Central memory CD4-positive, alpha-beta T cell (primary cell): ENCODE measurements at regions not wholly inside any gene's neighbourhood (a gene's known extent, or its start where the extent isn't known, plus 50 kb on each side); places are given as distances from the start of the nearest gene placed in this dataset.

Experiments
- DNase-seq: peaks from one replicate; pipeline ENCODE4 v3.0.0; 2022

- DNase-seq, result no peak
These were observed 186.6 kb upstream of the BCL6 start for GRCh38 chr3:187931770-187932278.

DNA sequence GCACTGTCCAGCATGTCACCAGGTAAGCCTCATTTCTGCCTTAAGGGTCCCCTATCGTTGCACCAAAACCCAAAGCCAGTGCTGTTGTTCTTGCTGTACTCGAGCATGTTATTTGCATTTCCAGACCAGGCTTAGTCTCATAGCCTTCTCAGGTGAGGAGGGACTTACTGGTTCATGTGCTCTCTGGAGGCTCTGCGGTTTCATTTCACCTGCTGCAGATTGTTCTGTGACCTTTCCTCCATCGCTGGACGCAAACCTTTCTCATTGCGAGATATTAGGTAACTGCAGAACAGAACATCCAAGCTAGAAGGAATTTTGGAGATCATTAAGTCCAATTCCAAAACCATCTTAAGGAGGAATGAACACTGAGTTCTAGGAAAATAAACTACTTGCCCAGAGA, 187.3 kb upstream of the BCL6 start:
- DNase-seq, result no peak

- no peak for DNase-seq
These were observed 190.4 kb upstream of the BCL6 start for GRCh38 chr3:187935623-187936156.

GRCh38 chr3:187936676-187937075, 191.4 kb upstream of the BCL6 start:
- DNase-seq, result no peak

GRCh38 chr3:187939891-187940290, 194.6 kb upstream of the BCL6 start:
- DNase-seq, result no peak

GRCh38 chr3:187941135-187941847, 196.0 kb upstream of the BCL6 start:
- DNase-seq, result no peak

DNA sequence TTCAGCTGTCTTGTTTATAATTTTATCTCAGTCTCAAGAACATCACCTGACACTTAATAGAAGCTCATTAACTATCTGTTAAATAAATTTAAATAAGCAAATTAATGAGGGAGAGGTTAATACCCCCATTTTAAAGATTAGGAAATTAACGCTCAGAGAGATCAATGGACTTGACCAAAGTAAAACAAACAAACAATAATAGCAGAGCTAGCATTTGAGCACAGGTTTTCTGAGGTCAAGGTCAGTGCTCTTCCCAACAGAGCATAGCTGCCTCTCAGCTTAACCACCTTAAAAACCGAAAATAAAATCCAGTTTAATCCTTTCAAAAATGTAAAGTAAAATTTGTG, 196.6 kb upstream of the BCL6 start:
- no peak for DNase-seq

GRCh38 chr3:187942658-187943241, 197.5 kb upstream of the BCL6 start:
- no peak for DNase-seq

DNA sequence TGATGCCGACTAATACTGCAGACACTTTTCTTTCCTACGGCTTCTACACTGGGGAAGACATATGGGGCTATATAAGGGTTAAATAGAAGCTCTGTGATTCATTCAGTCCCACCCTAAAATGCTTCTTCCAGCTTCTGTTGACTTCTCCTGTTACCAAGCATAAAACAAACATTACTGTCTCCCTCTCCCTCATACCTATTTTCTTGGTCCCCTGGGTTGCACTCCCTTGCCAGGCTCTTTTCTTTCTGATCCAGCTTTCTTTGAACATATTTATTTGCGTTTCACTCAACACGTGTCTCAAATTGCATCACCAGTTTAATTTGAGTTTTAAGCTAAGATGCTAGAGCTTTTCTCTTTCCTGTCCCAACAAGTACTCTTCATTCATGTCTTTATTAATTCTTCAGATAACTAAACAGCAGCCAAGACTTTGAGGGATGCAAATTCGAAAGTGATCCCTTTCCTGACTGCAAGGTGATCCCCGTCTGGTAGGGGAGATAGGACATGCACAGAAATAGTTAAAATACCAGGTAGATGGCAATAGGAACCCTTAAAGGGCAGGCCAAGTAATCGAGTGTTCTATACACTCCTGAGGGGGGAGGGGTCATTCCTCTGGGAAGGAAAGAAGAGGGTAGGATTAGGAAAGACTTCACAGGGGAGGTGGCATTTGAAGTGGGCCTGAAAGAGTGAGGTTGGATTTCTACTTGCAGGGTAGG, 198.6 kb upstream of the BCL6 start:
- DNase-seq, result no peak

GRCh38 chr3:187944390-187945179, 199.3 kb upstream of the BCL6 start:
- DNase-seq, result no peak

- DNase-seq, result no peak
These were observed 200.1 kb upstream of the BCL6 start for GRCh38 chr3:187945374-187945773.

GRCh38 chr3:187946163-187946691, 201.0 kb upstream of the BCL6 start:
- DNase-seq, result no peak

- DNase-seq, result no peak
These were observed 201.7 kb upstream of the BCL6 start for GRCh38 chr3:187946981-187947380.

GRCh38 chr3:187947927-187948682, 202.8 kb upstream of the BCL6 start:
- no peak for DNase-seq

DNA sequence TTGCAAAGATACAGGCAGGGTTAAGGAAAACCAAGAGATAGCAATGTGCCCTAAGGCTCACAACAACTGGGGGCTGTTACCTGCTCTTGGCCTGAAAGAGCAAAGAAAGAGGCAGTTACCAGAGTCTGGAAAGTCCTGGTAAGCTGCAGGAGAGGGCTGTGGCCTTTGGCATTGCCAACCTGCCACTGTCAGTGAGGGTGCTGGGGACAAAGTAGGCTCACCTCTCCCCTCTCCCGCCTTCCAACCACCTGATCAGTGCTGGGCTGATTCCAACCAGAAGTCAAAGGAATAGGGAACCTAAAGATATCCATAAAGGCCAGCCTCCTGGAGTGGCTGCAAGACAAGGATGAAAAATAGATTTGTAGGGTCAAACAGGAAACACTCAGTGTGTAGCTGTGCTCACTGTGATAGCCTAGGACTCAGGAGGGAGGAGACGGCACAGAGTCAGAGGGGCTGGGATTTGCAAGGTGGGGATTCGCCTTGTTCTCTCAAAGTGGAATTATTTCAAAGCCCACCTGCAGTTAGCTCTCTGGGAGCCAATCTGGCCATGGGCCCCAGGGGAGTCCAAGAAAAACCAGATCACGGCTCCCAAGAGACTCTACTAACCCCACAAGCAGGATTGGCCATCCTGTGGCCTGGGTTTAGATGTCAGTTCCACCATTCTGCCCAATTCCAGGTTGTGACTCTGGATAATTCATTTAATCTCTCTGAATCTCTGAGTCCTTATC, 204.0 kb upstream of the BCL6 start:
- no peak for DNase-seq

- no peak for DNase-seq
These were observed 203.3 kb upstream of the LPP start for GRCh38 chr3:187950671-187951070.

DNA sequence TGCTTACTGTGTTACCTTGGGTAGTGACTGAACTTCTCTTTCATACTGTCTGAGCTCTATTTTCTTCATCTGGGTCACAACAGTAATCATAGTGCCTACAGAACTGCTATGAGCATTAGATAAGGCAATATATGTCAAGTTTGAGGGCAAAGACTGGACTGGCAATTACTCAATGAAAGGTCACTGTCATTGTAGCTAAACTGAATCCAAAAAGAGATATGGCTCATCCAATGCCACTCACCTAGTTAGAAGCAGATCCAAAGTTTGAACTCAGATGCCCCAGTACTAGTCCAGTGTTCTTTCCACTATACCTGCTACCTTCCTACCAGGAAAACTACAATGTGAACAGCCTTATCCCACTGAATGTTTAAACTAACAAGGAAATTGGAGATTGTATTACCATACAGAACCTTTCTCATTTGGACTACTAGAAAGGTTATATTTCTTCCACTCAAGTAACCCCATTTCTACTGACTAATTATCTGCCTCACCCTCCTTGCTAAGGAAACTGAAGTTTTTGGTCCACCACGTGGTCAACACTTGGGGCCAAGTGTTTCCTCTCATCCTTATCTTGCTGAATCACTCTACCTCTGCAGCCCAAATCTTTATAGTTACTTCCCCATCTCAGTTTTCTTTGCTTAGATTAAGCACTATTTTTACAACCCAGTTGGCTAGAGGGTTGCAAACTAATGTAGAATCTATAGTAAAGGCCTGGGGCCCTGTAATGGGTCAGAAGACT, 202.3 kb upstream of the LPP start:
- no peak for DNase-seq

DNA sequence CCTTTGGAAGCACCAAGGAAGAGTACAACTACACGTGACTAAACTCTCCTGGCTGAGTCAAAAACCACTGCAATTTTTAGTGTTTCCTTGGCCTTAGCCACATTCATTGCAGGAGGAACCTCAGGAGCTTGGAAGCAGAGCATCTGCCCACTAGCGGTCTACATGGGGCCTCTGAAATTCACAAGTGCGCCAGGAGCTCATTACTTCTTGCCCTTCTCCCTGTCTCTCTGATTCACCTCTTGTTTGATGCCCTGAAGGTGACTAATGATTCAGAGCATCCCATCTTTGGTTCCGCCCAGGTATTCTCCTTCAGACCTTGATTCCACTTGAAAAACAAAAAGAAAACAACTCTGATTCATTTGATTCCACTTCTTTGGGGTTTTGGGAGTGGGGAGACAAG, 201.1 kb upstream of the LPP start:
- DNase-seq, result no peak

- DNase-seq, result no peak
These were observed 199.5 kb upstream of the LPP start for GRCh38 chr3:187954516-187954872.

GRCh38 chr3:187954873-187955586, 198.9 kb upstream of the LPP start:
- no peak for DNase-seq
